Endodermal cell (in vitro differentiated cells): ENCODE measurements at regions not wholly inside any gene's neighbourhood (a gene's known extent, or its start where the extent isn't known, plus 50 kb on each side); places are given as distances from the start of the nearest gene placed in this dataset.

ENCODE experiments used
- DNase-seq: peaks from one replicate; pipeline ENCODE4 v3.0.0-alpha.2; 2017
- H3K27ac ChIP-seq: 2 replicates; pipeline ENCODE4 v1.5.1; 2013; ENCODE audit warnings: mild to moderate bottlenecking, low read depth, low read length, moderate library complexity
- H3K27me3 ChIP-seq: 2 replicates; pipeline ENCODE4 v1.6.1; 2013; ENCODE audit warnings: mild to moderate bottlenecking, low read length, moderate library complexity; ENCODE audit not compliant: insufficient read depth, control insufficient read depth, poor library complexity, severe bottlenecking
- H3K36me3 ChIP-seq: 2 replicates; pipeline ENCODE4 v1.7.0; 2013; ENCODE audit warnings: mild to moderate bottlenecking, low read length, moderate library complexity; ENCODE audit not compliant: control insufficient read depth, insufficient read depth
- H3K4me1 ChIP-seq: one replicate; pipeline ENCODE4 v1.7.0; 2013; ENCODE audit warnings: low read length; ENCODE audit not compliant: control insufficient read depth, insufficient read depth
- H3K4me3 ChIP-seq: 2 replicates; pipeline ENCODE4 v1.5.1; 2013; ENCODE audit warnings: mild to moderate bottlenecking, low read length, moderate library complexity
- H3K9ac ChIP-seq: 2 replicates; pipeline ENCODE4 v1.6.1; 2013; ENCODE audit warnings: mild to moderate bottlenecking, low read length, moderate library complexity; ENCODE audit not compliant: poor library complexity, severe bottlenecking; ENCODE audit errors: extremely low read depth
- H3K9me3 ChIP-seq: 2 replicates; pipeline ENCODE4 v1.6.1; 2013; ENCODE audit warnings: mild to moderate bottlenecking, low read length, moderate library complexity; ENCODE audit not compliant: control insufficient read depth
- H3K27ac Mint-ChIP-seq: 2 replicates; pipeline ENCODE4 v1.8.0; 2020; ENCODE audit warnings: mixed read lengths
- H3K27me3 Mint-ChIP-seq: 2 replicates; pipeline ENCODE4 v1.8.0; 2021; ENCODE audit warnings: mild to moderate bottlenecking, mixed read lengths; ENCODE audit not compliant: insufficient read depth
- H3K36me3 Mint-ChIP-seq: 2 replicates; pipeline ENCODE4 v1.8.0; 2020; ENCODE audit warnings: low read depth, mixed read lengths
- H3K4me1 Mint-ChIP-seq: 2 replicates; pipeline ENCODE4 v1.8.0; 2020; ENCODE audit warnings: mixed read lengths
- H3K4me3 Mint-ChIP-seq: 2 replicates; pipeline ENCODE4 v1.8.0; 2020; ENCODE audit warnings: mild to moderate bottlenecking, moderate library complexity, mixed read lengths
- H3K9me3 Mint-ChIP-seq: 2 replicates; pipeline ENCODE4 v1.8.0; 2020; ENCODE audit warnings: mild to moderate bottlenecking, mixed read lengths
- CTCF ChIP-seq: fragments of 200-600 bp; sonication (generic); conservative IDR thresholded peaks from 2 replicates; pipeline ENCODE4 v1.5.0; 2021; ENCODE audit warnings: antibody characterized with exemption, mild to moderate bottlenecking
- WGBS, 2 experiments: methylation state at CpG; one replicate each; pipeline versions ENCODE4 v1.1.5 to v1.1.7; 2013; ENCODE audit warnings: missing lambda C conversion rate in 2 of 2, mixed read lengths in 1 of 2; ENCODE audit not compliant: insufficient coverage in 1 of 2, insufficient read length in 1 of 2; 5-methylcytosine and 5-hydroxymethylcytosine counted together

- no peaks in the 10 kb centered on the region for H3K36me3 ChIP-seq
- Mint-ChIP-seq H3K4me1 (peaks cover 3% of the 10 kb centered on the region), H3K36me3 (no peaks in the 10 kb centered on the region), H3K27me3 (no peaks in the 10 kb centered on the region), H3K9me3 (no peaks in the 10 kb centered on the region), H3K4me3 (no peak overlapping the region), H3K27ac (no peak overlapping the region)
- H3K4me3 ChIP-seq, result no peak overlapping the region
- 60% methylated on average over 1 of the region's 2 CpGs; no CpG with 5 or more reads in 1 of the 2 experiments for WGBS, 2 experiments
- H3K27ac ChIP-seq, result no peak overlapping the region
- no peak overlapping the region for H3K9ac ChIP-seq
- H3K9me3 ChIP-seq, result no peaks in the 10 kb centered on the region
- no peaks in the 10 kb centered on the region for H3K27me3 ChIP-seq
- no peak for DNase-seq
- no peak for TF ChIP-seq CTCF
- H3K4me1 ChIP-seq, result no peaks in the 10 kb centered on the region
Measured at GRCh38 chr12:104866291-104866690, 91.8 kb downstream of the SLC41A2 start.

GRCh38 chr12:104865080-104865479 is 93.0 kb downstream of the SLC41A2 start:
- no peak overlapping the region for H3K27ac ChIP-seq
- no peak for TF ChIP-seq CTCF
- Mint-ChIP-seq H3K27me3 (no peaks in the 10 kb centered on the region), H3K27ac (no peak overlapping the region), H3K36me3 (no peaks in the 10 kb centered on the region), H3K9me3 (no peaks in the 10 kb centered on the region), H3K4me3 (no peak overlapping the region), H3K4me1 (peaks cover 3% of the 10 kb centered on the region)
- DNase-seq, result no peak
- no peaks in the 10 kb centered on the region for H3K9me3 ChIP-seq
- H3K36me3 ChIP-seq, result no peaks in the 10 kb centered on the region
- no peaks in the 10 kb centered on the region for H3K27me3 ChIP-seq
- no peaks in the 10 kb centered on the region for H3K4me1 ChIP-seq
- no peak overlapping the region for H3K4me3 ChIP-seq
- H3K9ac ChIP-seq, result no peak overlapping the region
- WGBS, 2 experiments, result 91% methylated on average over 1 of the region's 1 CpG; no CpG with 5 or more reads in 1 of the 2 experiments

- H3K27ac ChIP-seq, result no peak overlapping the region
- H3K4me3 ChIP-seq, result no peak overlapping the region
- no peaks in the 10 kb centered on the region for H3K9me3 ChIP-seq
- no peaks in the 10 kb centered on the region for H3K36me3 ChIP-seq
- Mint-ChIP-seq H3K4me3 (no peak overlapping the region), H3K4me1 (peaks cover 3% of the 10 kb centered on the region), H3K27ac (no peak overlapping the region), H3K9me3 (no peaks in the 10 kb centered on the region), H3K27me3 (no peaks in the 10 kb centered on the region), H3K36me3 (no peaks in the 10 kb centered on the region)
- no peaks in the 10 kb centered on the region for H3K27me3 ChIP-seq
- no peak for DNase-seq
- TF ChIP-seq CTCF, result no peak
- no peaks in the 10 kb centered on the region for H3K4me1 ChIP-seq
- H3K9ac ChIP-seq, result no peak overlapping the region
Measured at GRCh38 chr12:104864668-104865067, 93.4 kb downstream of the SLC41A2 start.
